HepG2 (cell line): ENCODE measurements at regions not wholly inside any gene's neighbourhood (a gene's known extent, or its start where the extent isn't known, plus 50 kb on each side); places are given as distances from the start of the nearest gene placed in this dataset.

ENCODE experiments used
- GTF2F1 ChIP-seq: fragments of 150-350 bp; IDR thresholded peaks from 2 replicates; pipeline ENCODE4 v1.6.1; 2014; ENCODE audit warnings: low read length
- HES4 ChIP-seq: sonication (generic); formaldehyde crosslinking; IDR thresholded peaks from 2 replicates; pipeline ENCODE4 v1.9.0; 2021; ENCODE audit warnings: mild to moderate bottlenecking, missing genetic modification reagents, borderline replicate concordance
- SALL1 ChIP-seq: sonication (generic); formaldehyde crosslinking; IDR thresholded peaks from 2 replicates; pipeline ENCODE4 v1.8.0; 2022; ENCODE audit warnings: mild to moderate bottlenecking, missing genetic modification reagents
- SMAD9 ChIP-seq: sonication (generic); formaldehyde crosslinking; IDR thresholded peaks from 2 replicates; pipeline ENCODE4 v1.5.1; 2020; ENCODE audit warnings: mild to moderate bottlenecking, missing genetic modification reagents
- TBX2 ChIP-seq: sonication (generic); formaldehyde crosslinking; IDR thresholded peaks from 2 replicates; pipeline ENCODE4 v1.5.0; 2020; ENCODE audit warnings: missing genetic modification reagents, mild to moderate bottlenecking, borderline replicate concordance
- TCF7 ChIP-seq: sonication (generic); IDR thresholded peaks from 2 replicates; pipeline ENCODE4 v1.6.1; 2016; ENCODE audit warnings: antibody characterized with exemption, low read depth
- ZBTB20 ChIP-seq: sonication (generic); formaldehyde crosslinking; IDR thresholded peaks from 2 replicates; pipeline ENCODE4 v1.8.1; 2023; ENCODE audit warnings: missing genetic modification reagents, low read depth, mild to moderate bottlenecking, borderline replicate concordance
- ZNF232 ChIP-seq: sonication (generic); formaldehyde crosslinking; IDR thresholded peaks from 2 replicates; pipeline ENCODE4 v1.4.0; 2020; ENCODE audit warnings: missing genetic modification reagents, borderline replicate concordance
- ZNF317 ChIP-seq: sonication (generic); formaldehyde crosslinking; IDR thresholded peaks from 2 replicates; pipeline ENCODE4 v1.5.0; 2020; ENCODE audit warnings: mild to moderate bottlenecking, missing genetic modification reagents
- ZNF720 ChIP-seq: sonication (generic); formaldehyde crosslinking; IDR thresholded peaks from 2 replicates; pipeline ENCODE4 v1.4.0; 2020; ENCODE audit warnings: missing genetic modification reagents
- ZNF782 ChIP-seq: sonication (generic); formaldehyde crosslinking; IDR thresholded peaks from 2 replicates; pipeline ENCODE4 v1.4.0; 2020; ENCODE audit warnings: missing genetic modification reagents, mild to moderate bottlenecking, borderline replicate concordance
- TF ChIP-seq, protein P1 (sequence below): sonication (generic); formaldehyde crosslinking; IDR thresholded peaks from 2 replicates; pipeline ENCODE4 v1.5.1; 2020; ENCODE audit warnings: mild to moderate bottlenecking, moderate library complexity, missing genetic modification reagents
- TF ChIP-seq, protein P2 (sequence below): sonication (generic); formaldehyde crosslinking; IDR thresholded peaks from 2 replicates; pipeline ENCODE4 v1.4.0; 2020; ENCODE audit warnings: mild to moderate bottlenecking, missing genetic modification reagents
- TF ChIP-seq, protein P3 (sequence below): sonication (generic); formaldehyde crosslinking; IDR thresholded peaks from 2 replicates; pipeline ENCODE4 v1.5.1; 2020; ENCODE audit warnings: missing genetic modification reagents, mild to moderate bottlenecking, borderline replicate concordance
- TF ChIP-seq, protein P4 (sequence below): sonication (generic); formaldehyde crosslinking; IDR thresholded peaks from 2 replicates; pipeline ENCODE4 v1.4.0; 2020; ENCODE audit warnings: missing genetic modification reagents, mild to moderate bottlenecking, borderline replicate concordance
- TF ChIP-seq, protein P5 (sequence below): sonication (generic); formaldehyde crosslinking; IDR thresholded peaks from 2 replicates; pipeline ENCODE4 v1.4.0; 2020; ENCODE audit warnings: missing genetic modification reagents

DNA sequence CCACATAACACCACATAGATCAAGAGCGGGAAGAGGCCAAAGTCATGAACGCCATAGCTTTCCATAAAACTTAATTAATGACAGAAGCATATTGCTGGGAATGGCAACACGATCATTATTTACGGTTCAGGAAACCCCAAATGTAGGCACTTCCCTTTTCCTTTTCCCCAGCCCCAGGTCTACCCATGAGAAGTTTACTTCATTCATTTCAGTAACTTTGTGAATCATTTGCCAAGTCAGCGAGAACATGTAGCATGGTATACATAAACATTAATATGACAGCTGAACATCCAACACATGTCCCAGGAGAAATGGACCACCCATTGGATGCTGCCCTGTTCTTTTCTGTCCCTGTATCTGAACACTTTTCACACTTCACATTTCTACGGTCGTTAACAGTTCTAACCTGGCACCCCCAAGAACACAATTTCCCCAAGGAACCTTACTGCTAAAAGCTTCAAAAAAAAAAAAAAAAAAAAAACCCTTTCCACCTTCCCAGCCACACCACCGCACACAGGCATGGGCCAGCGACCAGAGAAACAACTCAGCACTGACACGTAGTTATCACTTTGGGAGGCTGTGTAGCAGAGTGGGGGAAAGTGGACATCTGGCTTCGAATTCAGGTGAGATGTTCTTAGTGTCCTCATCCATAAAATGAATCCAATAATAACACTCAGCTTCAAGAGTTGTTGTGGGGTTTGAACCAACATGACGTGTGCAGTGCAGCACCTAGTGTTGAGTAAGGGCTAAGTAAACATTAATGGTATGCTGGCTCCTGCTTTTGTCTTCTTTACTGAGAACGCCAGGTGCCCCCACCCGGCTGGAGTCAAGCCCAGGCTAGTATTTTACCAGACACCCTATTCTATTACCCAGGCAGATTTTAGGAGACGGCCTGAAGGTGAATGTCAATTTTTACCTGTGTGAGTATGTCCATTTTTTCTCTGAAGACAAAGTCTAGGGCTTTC lies 371.5 kb downstream of the LNPK start (continued):
- TF ChIP-seq ZNF232 (CRISPR knock-in tag), result no peak
- TF ChIP-seq GTF2F1, result no peak
- TF ChIP-seq, protein P1, sequence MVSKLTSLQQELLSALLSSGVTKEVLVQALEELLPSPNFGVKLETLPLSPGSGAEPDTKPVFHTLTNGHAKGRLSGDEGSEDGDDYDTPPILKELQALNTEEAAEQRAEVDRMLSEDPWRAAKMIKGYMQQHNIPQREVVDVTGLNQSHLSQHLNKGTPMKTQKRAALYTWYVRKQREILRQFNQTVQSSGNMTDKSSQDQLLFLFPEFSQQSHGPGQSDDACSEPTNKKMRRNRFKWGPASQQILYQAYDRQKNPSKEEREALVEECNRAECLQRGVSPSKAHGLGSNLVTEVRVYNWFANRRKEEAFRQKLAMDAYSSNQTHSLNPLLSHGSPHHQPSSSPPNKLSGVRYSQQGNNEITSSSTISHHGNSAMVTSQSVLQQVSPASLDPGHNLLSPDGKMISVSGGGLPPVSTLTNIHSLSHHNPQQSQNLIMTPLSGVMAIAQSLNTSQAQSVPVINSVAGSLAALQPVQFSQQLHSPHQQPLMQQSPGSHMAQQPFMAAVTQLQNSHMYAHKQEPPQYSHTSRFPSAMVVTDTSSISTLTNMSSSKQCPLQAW (CRISPR knock-in tag), result peak; percentile 32; the same call in 1 of the 2 replicates
- TF ChIP-seq ZNF317 (CRISPR knock-in tag), result no peak
- TF ChIP-seq, protein P2, sequence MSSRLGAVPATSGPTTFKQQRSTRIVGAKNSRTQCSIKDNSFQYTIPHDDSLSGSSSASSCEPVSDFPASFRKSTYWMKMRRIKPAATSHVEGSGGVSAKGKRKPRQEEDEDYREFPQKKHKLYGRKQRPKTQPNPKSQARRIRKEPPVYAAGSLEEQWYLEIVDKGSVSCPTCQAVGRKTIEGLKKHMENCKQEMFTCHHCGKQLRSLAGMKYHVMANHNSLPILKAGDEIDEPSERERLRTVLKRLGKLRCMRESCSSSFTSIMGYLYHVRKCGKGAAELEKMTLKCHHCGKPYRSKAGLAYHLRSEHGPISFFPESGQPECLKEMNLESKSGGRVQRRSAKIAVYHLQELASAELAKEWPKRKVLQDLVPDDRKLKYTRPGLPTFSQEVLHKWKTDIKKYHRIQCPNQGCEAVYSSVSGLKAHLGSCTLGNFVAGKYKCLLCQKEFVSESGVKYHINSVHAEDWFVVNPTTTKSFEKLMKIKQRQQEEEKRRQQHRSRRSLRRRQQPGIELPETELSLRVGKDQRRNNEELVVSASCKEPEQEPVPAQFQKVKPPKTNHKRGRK, result no peak
- TF ChIP-seq, protein P3, sequence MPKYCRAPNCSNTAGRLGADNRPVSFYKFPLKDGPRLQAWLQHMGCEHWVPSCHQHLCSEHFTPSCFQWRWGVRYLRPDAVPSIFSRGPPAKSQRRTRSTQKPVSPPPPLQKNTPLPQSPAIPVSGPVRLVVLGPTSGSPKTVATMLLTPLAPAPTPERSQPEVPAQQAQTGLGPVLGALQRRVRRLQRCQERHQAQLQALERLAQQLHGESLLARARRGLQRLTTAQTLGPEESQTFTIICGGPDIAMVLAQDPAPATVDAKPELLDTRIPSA (CRISPR knock-in tag), result no peak
- TF ChIP-seq HES4 (CRISPR knock-in tag), result no peak
- TF ChIP-seq ZBTB20 (CRISPR knock-in tag), result no peak
- peak; percentile 44; the same call in 1 of the 2 replicates for TF ChIP-seq TBX2 (CRISPR knock-in tag)
- TF ChIP-seq SALL1 (CRISPR knock-in tag), result peak; percentile 31; the same call in 1 of the 2 replicates
- TF ChIP-seq, protein P4, sequence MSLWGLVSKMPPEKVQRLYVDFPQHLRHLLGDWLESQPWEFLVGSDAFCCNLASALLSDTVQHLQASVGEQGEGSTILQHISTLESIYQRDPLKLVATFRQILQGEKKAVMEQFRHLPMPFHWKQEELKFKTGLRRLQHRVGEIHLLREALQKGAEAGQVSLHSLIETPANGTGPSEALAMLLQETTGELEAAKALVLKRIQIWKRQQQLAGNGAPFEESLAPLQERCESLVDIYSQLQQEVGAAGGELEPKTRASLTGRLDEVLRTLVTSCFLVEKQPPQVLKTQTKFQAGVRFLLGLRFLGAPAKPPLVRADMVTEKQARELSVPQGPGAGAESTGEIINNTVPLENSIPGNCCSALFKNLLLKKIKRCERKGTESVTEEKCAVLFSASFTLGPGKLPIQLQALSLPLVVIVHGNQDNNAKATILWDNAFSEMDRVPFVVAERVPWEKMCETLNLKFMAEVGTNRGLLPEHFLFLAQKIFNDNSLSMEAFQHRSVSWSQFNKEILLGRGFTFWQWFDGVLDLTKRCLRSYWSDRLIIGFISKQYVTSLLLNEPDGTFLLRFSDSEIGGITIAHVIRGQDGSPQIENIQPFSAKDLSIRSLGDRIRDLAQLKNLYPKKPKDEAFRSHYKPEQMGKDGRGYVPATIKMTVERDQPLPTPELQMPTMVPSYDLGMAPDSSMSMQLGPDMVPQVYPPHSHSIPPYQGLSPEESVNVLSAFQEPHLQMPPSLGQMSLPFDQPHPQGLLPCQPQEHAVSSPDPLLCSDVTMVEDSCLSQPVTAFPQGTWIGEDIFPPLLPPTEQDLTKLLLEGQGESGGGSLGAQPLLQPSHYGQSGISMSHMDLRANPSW (CRISPR knock-in tag), result no peak
- TF ChIP-seq, protein P5, sequence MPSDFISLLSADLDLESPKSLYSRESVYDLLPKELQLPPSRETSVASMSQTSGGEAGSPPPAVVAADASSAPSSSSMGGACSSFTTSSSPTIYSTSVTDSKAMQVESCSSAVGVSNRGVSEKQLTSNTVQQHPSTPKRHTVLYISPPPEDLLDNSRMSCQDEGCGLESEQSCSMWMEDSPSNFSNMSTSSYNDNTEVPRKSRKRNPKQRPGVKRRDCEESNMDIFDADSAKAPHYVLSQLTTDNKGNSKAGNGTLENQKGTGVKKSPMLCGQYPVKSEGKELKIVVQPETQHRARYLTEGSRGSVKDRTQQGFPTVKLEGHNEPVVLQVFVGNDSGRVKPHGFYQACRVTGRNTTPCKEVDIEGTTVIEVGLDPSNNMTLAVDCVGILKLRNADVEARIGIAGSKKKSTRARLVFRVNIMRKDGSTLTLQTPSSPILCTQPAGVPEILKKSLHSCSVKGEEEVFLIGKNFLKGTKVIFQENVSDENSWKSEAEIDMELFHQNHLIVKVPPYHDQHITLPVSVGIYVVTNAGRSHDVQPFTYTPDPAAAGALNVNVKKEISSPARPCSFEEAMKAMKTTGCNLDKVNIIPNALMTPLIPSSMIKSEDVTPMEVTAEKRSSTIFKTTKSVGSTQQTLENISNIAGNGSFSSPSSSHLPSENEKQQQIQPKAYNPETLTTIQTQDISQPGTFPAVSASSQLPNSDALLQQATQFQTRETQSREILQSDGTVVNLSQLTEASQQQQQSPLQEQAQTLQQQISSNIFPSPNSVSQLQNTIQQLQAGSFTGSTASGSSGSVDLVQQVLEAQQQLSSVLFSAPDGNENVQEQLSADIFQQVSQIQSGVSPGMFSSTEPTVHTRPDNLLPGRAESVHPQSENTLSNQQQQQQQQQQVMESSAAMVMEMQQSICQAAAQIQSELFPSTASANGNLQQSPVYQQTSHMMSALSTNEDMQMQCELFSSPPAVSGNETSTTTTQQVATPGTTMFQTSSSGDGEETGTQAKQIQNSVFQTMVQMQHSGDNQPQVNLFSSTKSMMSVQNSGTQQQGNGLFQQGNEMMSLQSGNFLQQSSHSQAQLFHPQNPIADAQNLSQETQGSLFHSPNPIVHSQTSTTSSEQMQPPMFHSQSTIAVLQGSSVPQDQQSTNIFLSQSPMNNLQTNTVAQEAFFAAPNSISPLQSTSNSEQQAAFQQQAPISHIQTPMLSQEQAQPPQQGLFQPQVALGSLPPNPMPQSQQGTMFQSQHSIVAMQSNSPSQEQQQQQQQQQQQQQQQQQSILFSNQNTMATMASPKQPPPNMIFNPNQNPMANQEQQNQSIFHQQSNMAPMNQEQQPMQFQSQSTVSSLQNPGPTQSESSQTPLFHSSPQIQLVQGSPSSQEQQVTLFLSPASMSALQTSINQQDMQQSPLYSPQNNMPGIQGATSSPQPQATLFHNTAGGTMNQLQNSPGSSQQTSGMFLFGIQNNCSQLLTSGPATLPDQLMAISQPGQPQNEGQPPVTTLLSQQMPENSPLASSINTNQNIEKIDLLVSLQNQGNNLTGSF (CRISPR knock-in tag), result no peak
- TF ChIP-seq ZNF720, result no peak
- no peak for TF ChIP-seq TCF7
- no peak for TF ChIP-seq ZNF782 (CRISPR knock-in tag)
- no peak for TF ChIP-seq SMAD9 (CRISPR knock-in tag)
